CD14-positive monocyte (primary cell): ENCODE measurements at regions not wholly inside any gene's neighbourhood (a gene's known extent, or its start where the extent isn't known, plus 50 kb on each side); places are given as distances from the start of the nearest gene placed in this dataset.

ENCODE experiments used
- DNase-seq, 3 donors: peaks; one replicate each; pipeline ENCODE4 v3.0.0-alpha.2; 2011 to 2022
- H2AFZ ChIP-seq: 2 replicates; pipeline ENCODE4 v1.6.0; 2012; ENCODE audit warnings: mild to moderate bottlenecking, low read depth, low read length, inconsistent platforms; ENCODE audit not compliant: insufficient read depth, poor library complexity, severe bottlenecking
- H3K27ac ChIP-seq, 2 donors: 1 replicate in 1 of 2; 2 replicates in 1 of 2; pipeline ENCODE4 v1.5.1; 2012 to 2013; ENCODE audit warnings: low read length in 2 of 2, control low read depth in 1 of 2, inconsistent platforms in 1 of 2, low read depth in 1 of 2, mild to moderate bottlenecking in 1 of 2
- H3K27me3 ChIP-seq, 2 donors: one replicate each; pipeline versions ENCODE4 v1.6.0 to v1.6.1; 2011 to 2013; ENCODE audit warnings: low read length in 2 of 2; ENCODE audit not compliant: control insufficient read depth in 2 of 2, insufficient read depth in 2 of 2
- H3K36me3 ChIP-seq, 2 donors: replicated peaks in 1 of 2; 1 replicate in 1 of 2; 2 replicates in 1 of 2; pipeline versions ENCODE4 v1.5.1 to v1.6.1; 2012 to 2013; ENCODE audit warnings: low read length in 2 of 2, control low read depth in 1 of 2, inconsistent platforms in 1 of 2, mild to moderate bottlenecking in 1 of 2; ENCODE audit not compliant: insufficient read depth in 2 of 2, control insufficient read depth in 1 of 2
- H3K4me1 ChIP-seq, 2 donors: 1 replicate in 1 of 2; 2 replicates in 1 of 2; pipeline versions ENCODE4 v1.5.1 to v1.6.1; 2012 to 2013; ENCODE audit warnings: low read length in 2 of 2, control low read depth in 1 of 2, inconsistent platforms in 1 of 2, mild to moderate bottlenecking in 1 of 2, moderate library complexity in 1 of 2; ENCODE audit not compliant: insufficient read depth in 2 of 2, control insufficient read depth in 1 of 2
- H3K4me2 ChIP-seq: replicated peaks from 2 replicates; pipeline ENCODE3; 2012; ENCODE audit warnings: low read length, moderate library complexity, mild to moderate bottlenecking; ENCODE audit not compliant: poor library complexity, severe bottlenecking; ENCODE audit errors: extremely low read depth
- H3K4me3 ChIP-seq, 3 experiments: fragments of 200-600 bp in 1 of 3; sonication (generic) in 1 of 3; replicated peaks in 1 of 3; 1 replicate in 2 of 3; 2 replicates in 1 of 3; pipeline ENCODE4 v1.5.1; 2011 to 2013; ENCODE audit warnings: low read length in 3 of 3, mild to moderate bottlenecking in 3 of 3, control low read depth in 2 of 3, low read depth in 2 of 3, inconsistent platforms in 1 of 3, moderate library complexity in 1 of 3
- H3K79me2 ChIP-seq: 2 replicates; pipeline ENCODE4 v1.6.0; 2012; ENCODE audit warnings: mild to moderate bottlenecking, control low read depth, inconsistent platforms, low read length, moderate library complexity; ENCODE audit not compliant: insufficient read depth
- H3K9ac ChIP-seq: 2 replicates; pipeline ENCODE4 v1.6.0; 2017; ENCODE audit warnings: low read length, mild to moderate bottlenecking; ENCODE audit not compliant: insufficient read depth, poor library complexity, severe bottlenecking
- H3K9me3 ChIP-seq, 2 donors: replicated peaks in 1 of 2; 1 replicate in 1 of 2; 2 replicates in 1 of 2; pipeline versions ENCODE4 v1.5.1 to v1.6.1; 2012 to 2013; ENCODE audit warnings: low read length in 2 of 2, control low read depth in 1 of 2; ENCODE audit not compliant: control insufficient read depth in 1 of 2, insufficient read depth in 1 of 2
- H4K20me1 ChIP-seq: 2 replicates; pipeline ENCODE4 v1.6.0; 2012; ENCODE audit warnings: mild to moderate bottlenecking, low read length, control low read depth, moderate library complexity; ENCODE audit not compliant: insufficient read depth
- H3K27ac Mint-ChIP-seq, 7 donors: one replicate each; pipeline ENCODE4 v1.8.0; 2020; ENCODE audit warnings: mild to moderate bottlenecking in 7 of 7, mixed read lengths in 7 of 7, moderate library complexity in 6 of 7, inconsistent platforms in 2 of 7
- H3K27me3 Mint-ChIP-seq, 3 donors: one replicate each; pipeline ENCODE4 v1.8.0; 2021 to 2022; ENCODE audit warnings: low read depth in 3 of 3, mild to moderate bottlenecking in 3 of 3, mixed read lengths in 3 of 3, moderate library complexity in 3 of 3, inconsistent platforms in 1 of 3
- H3K36me3 Mint-ChIP-seq, 2 donors: one replicate each; pipeline ENCODE4 v1.8.0; 2020; ENCODE audit warnings: mixed read lengths in 2 of 2, inconsistent platforms in 1 of 2, mild to moderate bottlenecking in 1 of 2
- H3K4me1 Mint-ChIP-seq: one replicate; pipeline ENCODE4 v1.8.0; 2020; ENCODE audit warnings: mild to moderate bottlenecking, mixed read lengths
- H3K4me3 Mint-ChIP-seq, 2 donors: one replicate each; pipeline ENCODE4 v1.8.0; 2020; ENCODE audit warnings: mild to moderate bottlenecking in 2 of 2, mixed read lengths in 2 of 2, moderate library complexity in 1 of 2
- H3K9me3 Mint-ChIP-seq, 7 donors: one replicate each; pipeline ENCODE4 v1.8.0; 2020 to 2022; ENCODE audit warnings: mixed read lengths in 7 of 7, mild to moderate bottlenecking in 6 of 7, moderate library complexity in 6 of 7, inconsistent platforms in 2 of 7
- CTCF ChIP-seq: fragments of 200-600 bp; IDR thresholded peaks from one replicate; pipeline ENCODE4 v1.8.0; 2022; ENCODE audit warnings: antibody characterized with exemption, mild to moderate bottlenecking
- WGBS: methylation state at CpG from one replicate; pipeline ENCODE4 v1.1.5; 2013; ENCODE audit warnings: missing lambda C conversion rate; ENCODE audit not compliant: insufficient coverage; 5-methylcytosine and 5-hydroxymethylcytosine counted together
- intact Hi-C, 2 donors: fragments of 100-400 bp; cut with micrococcal nuclease; formaldehyde crosslinking; loops; one replicate each; pipeline versions ENCODE4 v1.15.0 to v1.15.1; 2023

GRCh38 chr1:195973311-195973904, 634.8 kb downstream of the KCNT2 start:
- no peak for DNase-seq
- Histone ChIP-seq H3K9ac (no peak overlapping the region), H3K4me3 (no peak overlapping the region), H4K20me1 (no peaks in the 10 kb centered on the region), H3K79me2 (no peaks in the 10 kb centered on the region), H2AFZ (no peak overlapping the region), H3K4me1 (no peaks in the 10 kb centered on the region), H3K27me3 (no peaks in the 10 kb centered on the region), H3K27ac (no peak overlapping the region), H3K9me3 (no peaks in the 10 kb centered on the region), H3K4me2 (no peak overlapping the region), H3K36me3 (no peaks in the 10 kb centered on the region)
- no CpG with 5 or more reads among the region's 1 CpG for WGBS
- TF ChIP-seq CTCF = no peak
- intact Hi-C loops = no loop called here
- peaks cover 0 to 2% (median 0%) of the 10 kb centered on the region in 3 donors for H3K27me3 Mint-ChIP-seq
- H3K9me3 Mint-ChIP-seq = peaks cover 0 to 9% (median 0%) of the 10 kb centered on the region in 7 donors
- no peaks in the 10 kb centered on the region for H3K4me1 Mint-ChIP-seq
- H3K27ac Mint-ChIP-seq = no peak overlapping the region
- H3K4me3 Mint-ChIP-seq = no peak overlapping the region
- H3K36me3 Mint-ChIP-seq = no peaks in the 10 kb centered on the region

- Histone ChIP-seq H3K4me1 (no peaks in the 10 kb centered on the region), H2AFZ (no peak overlapping the region), H3K4me2 (no peak overlapping the region), H3K9me3 (no peaks in the 10 kb centered on the region), H4K20me1 (no peaks in the 10 kb centered on the region), H3K9ac (no peak overlapping the region), H3K36me3 (no peaks in the 10 kb centered on the region), H3K27me3 (no peaks in the 10 kb centered on the region), H3K4me3 (no peak overlapping the region), H3K27ac (no peak overlapping the region), H3K79me2 (no peaks in the 10 kb centered on the region)
- no peak overlapping the region for H3K4me3 Mint-ChIP-seq
- H3K27ac Mint-ChIP-seq = no peak overlapping the region
- H3K4me1 Mint-ChIP-seq = no peaks in the 10 kb centered on the region
- 83% methylated on average over 1 of the region's 1 CpG for WGBS
- intact Hi-C loops = no loop called here
- H3K36me3 Mint-ChIP-seq = no peaks in the 10 kb centered on the region
- TF ChIP-seq CTCF = no peak
- peaks cover 0 to 4% (median 0%) of the 10 kb centered on the region in 3 donors for H3K27me3 Mint-ChIP-seq
- no peak for DNase-seq
- H3K9me3 Mint-ChIP-seq = peaks cover 0 to 11% (median 0%) of the 10 kb centered on the region in 7 donors
Observed at GRCh38 chr1:195971589-195971988, 636.7 kb downstream of the KCNT2 start.
